GM19397 (cell line): ENCODE measurements at regions not wholly inside any gene's neighbourhood (a gene's known extent, or its start where the extent isn't known, plus 50 kb on each side); places are given as distances from the start of the nearest gene placed in this dataset.
"Not testable (repeated sequence)": the region's sequence is repeated elsewhere in the genome, so short reads cannot be mapped to it uniquely, and the experiment has no call there.

Experiments
- ATAC-seq: cut with Tn5 transposase; IDR thresholded peaks from one replicate; pipeline ENCODE4 v1.9.1; 2021; ENCODE audit warnings: mild to moderate bottlenecking, moderate library complexity; ENCODE audit not compliant: unreplicated experiment

DNA sequence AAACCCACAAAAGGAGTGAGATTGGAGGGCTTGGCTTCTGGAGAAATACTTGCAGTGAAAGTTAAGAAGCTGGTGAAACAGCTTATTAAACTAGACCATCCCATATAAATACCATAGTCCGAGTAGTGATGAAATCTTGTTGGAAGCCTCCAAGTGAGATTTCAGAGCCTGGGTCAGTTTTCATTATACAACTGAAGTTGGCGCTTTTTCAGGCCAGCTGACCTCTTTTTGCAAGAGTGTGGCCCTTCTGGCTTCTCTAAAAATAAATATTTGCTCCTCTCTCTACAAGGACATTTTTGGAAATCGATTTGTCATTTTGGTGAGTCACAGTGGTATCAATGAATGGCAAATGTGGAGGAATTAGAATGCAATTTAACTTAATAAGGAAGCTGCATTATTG lies 51.2 kb upstream of the THRB start:
- ATAC-seq, result no peak

DNA sequence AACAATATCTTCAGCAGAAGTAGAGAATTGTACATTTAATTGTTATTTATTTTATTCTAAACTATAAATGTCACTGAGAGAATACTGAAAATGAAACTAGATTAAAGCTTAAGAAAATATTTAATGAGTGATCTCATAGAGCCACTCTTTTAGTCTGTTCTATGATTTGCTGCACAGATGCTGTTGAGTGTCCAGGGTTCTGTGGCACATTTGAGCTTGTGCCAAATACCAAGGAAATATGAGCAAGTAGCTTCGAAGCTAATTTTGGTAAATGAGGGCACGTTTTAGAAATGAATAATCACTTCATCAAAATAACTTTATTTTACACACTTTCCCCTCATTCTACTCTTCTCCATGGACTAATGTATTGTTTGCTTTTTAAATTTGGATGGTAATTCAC lies 53.6 kb upstream of the THRB start:
- ATAC-seq, result no peak

DNA sequence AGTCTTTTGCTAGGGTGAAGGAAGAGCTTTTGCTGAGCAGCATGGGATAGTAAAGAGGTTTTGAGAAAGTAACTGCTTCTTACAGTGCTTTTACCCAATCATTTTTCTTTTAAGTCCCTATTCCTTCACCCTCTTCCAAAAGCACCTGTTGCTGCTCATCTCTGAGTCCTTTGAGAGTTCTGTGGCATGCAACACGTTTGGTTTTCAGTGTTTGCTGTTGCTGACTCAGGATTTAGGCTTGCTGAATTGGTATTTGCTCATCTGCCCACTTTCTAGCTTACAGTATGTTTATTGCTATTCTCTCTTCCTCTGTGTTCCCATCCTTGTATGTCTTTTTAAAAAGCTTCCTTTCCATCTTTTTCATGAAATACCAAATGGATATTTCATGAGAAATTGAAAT lies 55.9 kb upstream of the THRB start:
- ATAC-seq, result no peak

DNA sequence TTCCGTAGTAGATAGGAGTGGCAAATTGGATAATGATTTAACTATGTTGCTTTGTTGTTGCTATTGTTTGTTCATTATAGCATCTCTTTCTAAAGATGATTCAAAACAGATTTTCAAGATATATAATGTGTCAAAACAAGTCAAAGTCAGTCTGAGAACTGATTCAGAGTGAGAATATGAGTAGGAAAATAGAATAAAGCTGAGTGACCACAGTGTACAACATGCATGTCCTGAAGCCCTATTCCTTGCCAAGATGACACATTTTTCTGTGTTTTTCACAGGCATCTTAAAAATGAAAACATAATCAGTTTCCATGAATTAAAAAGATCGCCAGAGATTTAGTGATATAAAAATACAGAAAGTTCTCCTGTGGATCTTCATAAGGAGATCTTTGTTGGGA lies 57.0 kb upstream of the THRB start:
- ATAC-seq, result no peak

DNA sequence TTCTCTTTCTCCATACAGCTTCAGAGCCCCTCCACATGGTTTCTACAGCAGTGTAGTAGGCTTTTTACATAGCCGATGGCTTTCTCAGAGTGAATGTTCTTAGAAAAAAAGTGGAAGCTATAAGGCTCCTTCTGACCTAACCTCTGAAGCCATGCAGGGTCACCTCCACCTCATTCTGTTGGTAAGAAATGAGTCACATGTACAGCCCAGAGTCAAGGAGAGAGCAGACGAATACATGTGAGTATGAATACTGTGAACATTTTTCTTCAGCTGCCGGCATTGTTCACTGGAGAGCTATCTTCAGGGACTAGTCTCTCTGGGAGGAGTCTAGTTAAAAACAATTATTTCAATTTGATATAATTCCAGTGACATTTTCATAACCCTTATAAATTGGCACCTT lies 68.2 kb upstream of the THRB start:
- ATAC-seq, result no peak

DNA sequence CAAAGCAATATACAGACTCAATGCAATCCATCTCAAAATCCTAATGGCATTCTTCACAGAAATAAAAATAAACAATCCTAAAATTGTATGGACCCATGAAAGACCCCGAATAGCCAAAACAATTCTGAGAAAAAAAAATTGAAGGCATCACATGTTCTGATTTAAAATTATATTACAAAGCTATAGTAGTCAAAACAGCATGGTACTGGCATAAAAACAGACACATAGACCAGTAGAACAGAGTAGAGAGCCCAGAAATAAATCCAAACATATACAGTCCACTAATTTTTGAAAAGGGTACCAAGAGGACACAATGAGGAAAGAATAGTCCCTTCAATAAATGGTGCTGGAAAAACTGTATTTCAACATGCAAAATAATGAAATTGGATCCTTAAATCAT lies 70.4 kb upstream of the THRB start:
- no peak for ATAC-seq

DNA sequence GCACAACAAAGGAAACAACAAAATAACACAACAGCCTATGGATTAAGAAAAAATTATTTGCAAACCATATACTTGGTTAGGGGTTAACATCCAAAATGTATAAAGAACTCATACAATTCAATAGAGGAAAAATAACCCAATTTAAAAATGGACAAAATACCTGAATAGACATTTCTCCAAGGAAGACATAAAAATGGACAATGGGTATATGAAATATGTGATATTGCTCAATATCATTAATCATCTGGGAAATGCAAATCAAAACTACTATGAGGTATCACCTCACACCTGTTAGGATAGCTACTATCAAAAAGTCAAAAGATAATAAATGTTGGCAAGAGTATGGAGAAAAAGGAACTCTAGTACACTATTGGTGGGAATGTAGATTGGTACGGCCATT lies 71.0 kb upstream of the THRB start:
- ATAC-seq, result no peak

DNA sequence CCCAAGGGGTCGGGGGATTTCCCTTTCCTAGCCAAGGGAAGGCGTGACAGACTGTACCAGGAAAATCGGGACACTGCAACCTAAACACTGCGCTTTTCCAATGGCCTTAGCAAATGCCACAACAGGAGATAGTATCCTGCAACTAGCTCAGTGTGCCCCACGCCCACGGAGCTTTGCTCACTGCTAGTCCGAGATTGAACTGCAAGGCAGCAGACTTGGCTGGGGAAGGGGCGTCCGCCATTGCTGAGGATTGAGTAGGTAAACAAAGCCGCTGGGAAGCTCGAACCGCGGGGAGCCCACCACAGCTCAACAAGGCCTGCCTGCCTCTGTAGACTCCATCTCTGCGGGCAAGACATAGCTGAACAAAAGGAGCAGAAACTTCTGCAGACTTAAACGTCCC lies 72.3 kb upstream of the THRB start:
- no peak for ATAC-seq

GRCh38 chr3:24572409-24572808 lies 77.8 kb upstream of the THRB start:
- ATAC-seq, result not testable (repeated sequence)

DNA sequence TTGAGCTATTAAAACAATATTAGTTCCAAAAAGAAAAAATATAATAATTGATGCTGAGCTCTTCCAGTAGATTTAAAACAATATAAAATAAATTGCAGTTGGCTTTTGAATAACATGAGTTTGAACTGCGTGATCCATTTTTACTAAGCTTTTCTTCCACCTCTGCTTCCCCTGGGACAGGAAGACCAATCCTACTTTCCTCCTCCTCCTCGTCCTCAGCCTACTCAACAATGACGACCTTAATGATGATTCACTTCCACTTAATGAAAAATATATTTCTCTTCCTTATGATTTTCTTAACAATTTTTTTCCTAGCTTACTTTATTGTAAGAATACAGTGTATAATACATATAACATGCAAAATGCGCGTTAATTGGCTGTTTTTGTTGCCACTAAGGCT lies 78.9 kb upstream of the THRB start:
- ATAC-seq, result no peak

DNA sequence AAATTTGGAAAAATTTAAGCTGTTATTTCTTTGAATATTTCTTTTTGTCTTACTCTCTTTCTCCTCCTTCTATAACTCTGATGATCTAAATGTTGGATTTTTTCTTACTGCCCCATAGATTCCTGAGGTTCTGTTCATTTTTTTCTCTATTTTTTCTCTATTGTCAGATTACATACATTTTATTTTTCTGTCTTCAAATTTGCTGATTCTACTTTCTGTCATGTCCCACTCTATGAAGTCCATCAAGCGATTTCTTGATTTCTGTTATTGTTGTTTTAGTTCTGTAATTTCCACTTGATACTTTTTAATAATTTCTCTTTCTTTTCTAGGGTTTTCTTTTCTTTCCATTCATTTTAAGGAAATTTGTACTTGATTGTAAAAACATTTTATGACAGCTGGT lies 83.7 kb upstream of the THRB start:
- ATAC-seq, result no peak

GRCh38 chr3:24578951-24579421 lies 84.3 kb upstream of the THRB start:
- ATAC-seq, result no peak

- ATAC-seq, result no peak
These were observed 88.1 kb upstream of the THRB start for GRCh38 chr3:24582431-24583403.

DNA sequence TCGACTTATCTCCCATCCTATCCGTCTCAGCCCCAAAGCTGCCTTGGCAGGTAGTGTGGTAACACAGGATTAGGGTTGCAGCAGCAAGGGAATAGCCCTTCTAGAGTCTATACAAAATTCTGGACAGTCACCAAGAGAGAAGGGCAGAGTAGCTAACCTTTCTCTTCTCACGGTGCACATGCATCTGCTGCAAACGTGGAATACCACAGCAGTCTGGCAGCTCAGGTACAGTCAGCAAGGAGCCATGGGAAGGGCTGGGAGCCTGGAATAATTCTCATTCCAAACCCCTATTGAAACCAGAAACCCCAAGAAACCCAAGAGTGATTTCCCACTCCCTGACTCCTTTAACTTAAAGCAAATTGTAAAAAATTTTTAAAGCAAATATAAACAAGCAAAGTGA lies 92.3 kb upstream of the THRB start:
- ATAC-seq, result no peak

- ATAC-seq, result no peak
These were observed 94.2 kb upstream of the THRB start for GRCh38 chr3:24588629-24589512.

DNA sequence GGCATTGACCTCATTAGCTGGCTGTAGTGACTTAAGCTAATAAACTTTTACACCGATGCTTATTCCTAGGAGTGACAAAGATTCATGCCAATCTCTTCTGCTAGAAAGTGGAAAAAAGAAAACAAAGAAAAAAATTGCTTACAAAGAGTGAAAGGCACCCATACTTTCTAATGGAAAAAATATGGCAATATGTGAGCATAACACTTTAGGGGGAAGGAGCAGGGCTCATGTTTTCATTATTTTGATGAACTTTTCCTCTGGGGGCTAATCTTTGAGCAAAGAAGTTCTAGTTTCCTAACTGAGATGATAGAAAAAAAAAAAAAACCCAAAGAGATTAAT lies 94.8 kb upstream of the THRB start:
- ATAC-seq, result no peak

- no peak for ATAC-seq
These were observed 95.6 kb upstream of the THRB start for GRCh38 chr3:24589931-24590880.

GRCh38 chr3:24591191-24591590 lies 96.5 kb upstream of the THRB start:
- no peak for ATAC-seq

- ATAC-seq, result no peak
These were observed 97.3 kb upstream of the THRB start for GRCh38 chr3:24591661-24592555.

GRCh38 chr3:24594161-24594560 lies 99.5 kb upstream of the THRB start:
- no peak for ATAC-seq
